HCT116 (cell line): ENCODE measurements at regions not wholly inside any gene's neighbourhood (a gene's known extent, or its start where the extent isn't known, plus 50 kb on each side); places are given as distances from the start of the nearest gene placed in this dataset.

Source experiments
- CTCF ChIP-seq, 3 experiments: fragments of 200-600 bp in 1 of 3; sonication (generic) in 1 of 3; IDR thresholded peaks in 2 of 3; conservative IDR thresholded peaks in 1 of 3; 2 replicates each; pipeline ENCODE4 v1.5.1; 2012 to 2017; ENCODE audit warnings: low read depth in 2 of 3, low read length in 2 of 3, antibody characterized with exemption in 1 of 3, borderline replicate concordance in 1 of 3, control low read depth in 1 of 3, mild to moderate bottlenecking in 1 of 3, mixed read lengths in 1 of 3, mixed run types in 1 of 3, moderate library complexity in 1 of 3; ENCODE audit not compliant: insufficient read depth in 1 of 3
- EZH2 ChIP-seq: fragments of 200-600 bp; sonication (generic); IDR thresholded peaks from 2 replicates; pipeline ENCODE4 v1.6.1; 2017; ENCODE audit warnings: antibody characterized with exemption, mixed run types
- EZH2phosphoT487 ChIP-seq: fragments of 200-600 bp; IDR thresholded peaks from 2 replicates; pipeline ENCODE4 v1.6.1; 2018; ENCODE audit warnings: antibody characterized with exemption, borderline replicate concordance
- JUND ChIP-seq: IDR thresholded peaks from 2 replicates; pipeline ENCODE4 v1.6.1; 2012
- MAX ChIP-seq: IDR thresholded peaks from 2 replicates; pipeline ENCODE4 v1.6.1; 2012
- POLR2A ChIP-seq: IDR thresholded peaks from 2 replicates; pipeline ENCODE4 v1.7.0; 2011; ENCODE audit warnings: borderline replicate concordance; ENCODE audit not compliant: insufficient read depth, insufficient read length; ENCODE audit errors: extremely low read depth
- SIN3A ChIP-seq: IDR thresholded peaks from 2 replicates; pipeline ENCODE4 v1.6.1; 2012; ENCODE audit warnings: low read depth
- TCF7L2 ChIP-seq: IDR thresholded peaks from 2 replicates; pipeline ENCODE4 v1.7.0; 2011; ENCODE audit warnings: borderline replicate concordance, inconsistent platforms; ENCODE audit not compliant: insufficient read depth, insufficient read length; ENCODE audit errors: extremely low read depth
- YY1 ChIP-seq: IDR thresholded peaks from 2 replicates; pipeline ENCODE4 v1.6.1; 2011; ENCODE audit warnings: low read length, low read depth, moderate library complexity, mild to moderate bottlenecking; ENCODE audit not compliant: insufficient replicate concordance; ENCODE audit errors: extremely low read depth
- ZNF274 ChIP-seq: fragments of 200-500 bp; sonication (Bioruptor generic); IDR thresholded peaks from 2 replicates; pipeline ENCODE4 v1.6.1; 2014; ENCODE audit warnings: mild to moderate bottlenecking, low read depth, low read length, inconsistent platforms

GRCh38 chr10:56449770-56450169 lies 88.7 kb upstream of the ZWINT start:
- TF ChIP-seq EZH2: no peak
- TF ChIP-seq POLR2A: no peak
- TF ChIP-seq ZNF274: no peak
- no peak for TF ChIP-seq CTCF (IDR thresholded peaks at IDR 0.05 in 2 of 3, conservative IDR thresholded peaks at IDR 0.05 in 1 of 3; ENCODE audit: borderline replicate concordance in 1 of 3, insufficient read depth in 1 of 3, low read depth in 2 of 3, low read length in 2 of 3)
- TF ChIP-seq YY1: no peak
- no peak for TF ChIP-seq JUND
- no peak for TF ChIP-seq TCF7L2
- no peak for TF ChIP-seq EZH2phosphoT487
- TF ChIP-seq SIN3A: no peak
- TF ChIP-seq MAX: no peak
